Fibroblast of lung (primary cell): ENCODE measurements at regions not wholly inside any gene's neighbourhood (a gene's known extent, or its start where the extent isn't known, plus 50 kb on each side); places are given as distances from the start of the nearest gene placed in this dataset.

Experiments used
- DNase-seq, 2 donors: peaks; one replicate each; pipeline versions ENCODE4 v3.0.0 to v3.0.0-alpha.2; 2010; ENCODE audit warnings: low read depth in 2 of 2
- H2AFZ ChIP-seq: 2 replicates; pipeline ENCODE4 v1.5.1; 2012; ENCODE audit warnings: low read length, control low read depth, inconsistent platforms
- H3K27ac ChIP-seq: 2 replicates; pipeline ENCODE4 v1.5.1; 2011; ENCODE audit warnings: low read length, control low read depth; ENCODE audit not compliant: insufficient read depth
- H3K27me3 ChIP-seq: 2 replicates; pipeline ENCODE4 v1.5.1; 2011; ENCODE audit warnings: mild to moderate bottlenecking, low read length; ENCODE audit not compliant: control insufficient read depth, insufficient read depth
- H3K36me3 ChIP-seq: 2 replicates; pipeline ENCODE4 v1.5.1; 2011; ENCODE audit warnings: low read length; ENCODE audit not compliant: control insufficient read depth, insufficient read depth
- H3K4me1 ChIP-seq: 2 replicates; pipeline ENCODE4 v1.5.1; 2011; ENCODE audit warnings: low read length; ENCODE audit not compliant: control insufficient read depth, insufficient read depth; ENCODE audit errors: extremely low read depth
- H3K4me2 ChIP-seq: 2 replicates; pipeline ENCODE4 v1.5.1; 2011; ENCODE audit warnings: low read length, control low read depth; ENCODE audit not compliant: insufficient read depth; ENCODE audit errors: extremely low read depth
- H3K4me3 ChIP-seq, 4 experiments: fragments of 200-600 bp in 1 of 4; sonication (generic) in 1 of 4; replicated peaks in 1 of 4; 2 replicates each; pipeline ENCODE4 v1.5.1; 2011 to 2016; ENCODE audit warnings: low read length in 4 of 4, low read depth in 3 of 4, mild to moderate bottlenecking in 3 of 4, control low read depth in 2 of 4, inconsistent platforms in 1 of 4, mixed read lengths in 1 of 4; ENCODE audit not compliant: insufficient read depth in 1 of 4; ENCODE audit errors: control extremely low read depth in 1 of 4
- H3K79me2 ChIP-seq: 2 replicates; pipeline ENCODE4 v1.5.1; 2012; ENCODE audit warnings: mild to moderate bottlenecking, low read length, inconsistent platforms; ENCODE audit not compliant: control insufficient read depth, insufficient read depth
- H3K9ac ChIP-seq: 2 replicates; pipeline ENCODE4 v1.5.1; 2011; ENCODE audit warnings: mild to moderate bottlenecking, low read length, control low read depth; ENCODE audit not compliant: insufficient read depth
- H3K9me3 ChIP-seq: 2 replicates; pipeline ENCODE4 v1.5.1; 2012; ENCODE audit warnings: low read depth, low read length; ENCODE audit not compliant: control insufficient read depth, insufficient read depth
- H4K20me1 ChIP-seq: 2 replicates; pipeline ENCODE4 v1.5.1; 2011; ENCODE audit warnings: low read length; ENCODE audit not compliant: control insufficient read depth, insufficient read depth; ENCODE audit errors: extremely low read depth
- EZH2 ChIP-seq: IDR thresholded peaks from 2 replicates; pipeline ENCODE4 v1.5.1; 2012; ENCODE audit warnings: low read length, control low read depth, mild to moderate bottlenecking; ENCODE audit errors: missing control alignments
- TF ChIP-seq, protein P1 (sequence below), 2 donors: IDR thresholded peaks in 1 of 2; conservative IDR thresholded peaks in 1 of 2; 1 replicate in 1 of 2; 2 replicates in 1 of 2; pipeline ENCODE4 v1.5.1; 2011 to 2012; ENCODE audit warnings: low read length in 2 of 2, control low read depth in 1 of 2, inconsistent platforms in 1 of 2, low read depth in 1 of 2, mild to moderate bottlenecking in 1 of 2

DNA sequence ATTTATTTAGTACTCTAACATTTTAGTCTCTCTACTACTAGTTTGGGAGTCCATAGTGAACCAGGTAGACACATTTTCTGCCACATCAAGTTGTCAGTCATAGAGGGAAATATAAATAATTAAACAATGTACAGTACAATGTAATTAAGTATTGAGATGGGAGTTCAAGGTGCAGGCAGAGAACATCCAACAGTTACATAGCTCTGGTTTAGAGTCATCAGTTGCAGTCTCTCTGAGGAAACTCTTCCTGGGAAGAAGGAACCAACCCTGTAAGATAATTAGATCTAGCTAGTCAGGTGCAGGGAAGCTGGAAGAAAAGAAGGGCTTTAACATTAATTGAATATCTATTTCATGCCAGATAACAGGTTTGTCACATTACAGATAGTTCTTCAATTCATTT, 457.9 kb upstream of the DYNLRB2 start:
- no peak for DNase-seq
- Histone ChIP-seq H3K9me3 (no peaks in the 10 kb centered on the region), H3K27ac (no peak overlapping the region), H3K4me3 (no peak overlapping the region), H3K79me2 (no peaks in the 10 kb centered on the region), H3K9ac (no peak overlapping the region), H3K27me3 (no peaks in the 10 kb centered on the region), H3K36me3 (no peaks in the 10 kb centered on the region), H3K4me1 (no peaks in the 10 kb centered on the region), H2AFZ (no peak overlapping the region), H3K4me2 (no peak overlapping the region), H4K20me1 (no peaks in the 10 kb centered on the region)
- no peak for TF ChIP-seq EZH2
- TF ChIP-seq, protein P1, sequence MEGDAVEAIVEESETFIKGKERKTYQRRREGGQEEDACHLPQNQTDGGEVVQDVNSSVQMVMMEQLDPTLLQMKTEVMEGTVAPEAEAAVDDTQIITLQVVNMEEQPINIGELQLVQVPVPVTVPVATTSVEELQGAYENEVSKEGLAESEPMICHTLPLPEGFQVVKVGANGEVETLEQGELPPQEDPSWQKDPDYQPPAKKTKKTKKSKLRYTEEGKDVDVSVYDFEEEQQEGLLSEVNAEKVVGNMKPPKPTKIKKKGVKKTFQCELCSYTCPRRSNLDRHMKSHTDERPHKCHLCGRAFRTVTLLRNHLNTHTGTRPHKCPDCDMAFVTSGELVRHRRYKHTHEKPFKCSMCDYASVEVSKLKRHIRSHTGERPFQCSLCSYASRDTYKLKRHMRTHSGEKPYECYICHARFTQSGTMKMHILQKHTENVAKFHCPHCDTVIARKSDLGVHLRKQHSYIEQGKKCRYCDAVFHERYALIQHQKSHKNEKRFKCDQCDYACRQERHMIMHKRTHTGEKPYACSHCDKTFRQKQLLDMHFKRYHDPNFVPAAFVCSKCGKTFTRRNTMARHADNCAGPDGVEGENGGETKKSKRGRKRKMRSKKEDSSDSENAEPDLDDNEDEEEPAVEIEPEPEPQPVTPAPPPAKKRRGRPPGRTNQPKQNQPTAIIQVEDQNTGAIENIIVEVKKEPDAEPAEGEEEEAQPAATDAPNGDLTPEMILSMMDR (conservative IDR thresholded peaks at IDR 0.05 in 1 of 2, IDR thresholded peaks at IDR 0.05 in 1 of 2; ENCODE audit: low read depth in 1 of 2, low read length in 2 of 2), result no peak

DNA sequence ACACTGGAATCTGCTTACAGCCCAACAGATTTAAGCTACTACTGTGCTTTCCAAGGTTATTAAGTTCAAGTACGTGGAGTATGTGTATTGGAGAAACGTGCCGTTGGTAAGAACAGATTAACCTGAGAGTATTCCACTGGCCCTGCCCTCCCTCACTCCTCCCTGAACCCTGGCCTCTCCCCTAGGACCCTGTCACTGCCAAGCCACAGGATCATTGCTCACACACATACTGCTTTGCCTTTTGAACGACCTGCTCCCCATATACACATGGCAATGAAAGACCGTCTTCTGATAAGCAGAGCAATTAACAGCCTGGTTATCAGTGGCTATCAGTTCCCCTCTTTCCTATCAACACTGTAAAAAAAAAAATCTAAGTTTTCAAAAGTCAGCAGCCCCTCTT, 458.9 kb upstream of the DYNLRB2 start:
- Histone ChIP-seq H3K79me2 (no peaks in the 10 kb centered on the region), H3K27me3 (no peaks in the 10 kb centered on the region), H3K27ac (no peak overlapping the region), H3K4me3 (no peak overlapping the region), H3K9ac (no peak overlapping the region), H3K36me3 (no peaks in the 10 kb centered on the region), H4K20me1 (no peaks in the 10 kb centered on the region), H2AFZ (no peak overlapping the region), H3K4me2 (no peak overlapping the region), H3K9me3 (no peaks in the 10 kb centered on the region), H3K4me1 (no peaks in the 10 kb centered on the region)
- TF ChIP-seq, protein P1 (conservative IDR thresholded peaks at IDR 0.05 in 1 of 2, IDR thresholded peaks at IDR 0.05 in 1 of 2; ENCODE audit: low read depth in 1 of 2, low read length in 2 of 2), result no peak
- no peak for TF ChIP-seq EZH2
- DNase-seq, result no peak

DNA sequence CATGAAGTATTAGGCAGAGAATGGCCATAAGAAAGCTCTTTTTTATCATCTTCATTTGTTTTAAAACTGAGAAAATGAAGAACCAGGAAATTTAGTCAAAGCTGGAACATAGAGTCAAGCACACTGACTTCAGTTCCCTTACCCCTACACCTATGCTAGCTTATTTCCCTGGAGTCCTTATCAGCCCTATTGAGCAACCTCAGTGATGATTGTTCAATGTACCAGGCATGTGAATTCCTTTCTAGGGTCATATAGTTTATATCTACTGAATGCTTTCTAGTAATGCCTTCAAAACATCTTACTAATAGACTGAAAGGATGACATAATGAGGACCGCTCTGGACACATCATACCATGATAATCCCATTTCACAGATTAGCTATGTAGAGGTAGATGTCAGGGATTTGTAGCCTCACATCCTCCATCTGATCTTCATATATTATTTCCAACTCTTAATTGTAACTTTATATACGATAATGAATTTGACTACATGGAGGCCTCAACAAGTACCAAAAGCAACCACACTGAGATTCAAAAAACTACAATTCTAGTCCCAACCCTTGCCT, 460.4 kb upstream of the DYNLRB2 start:
- H3K27ac ChIP-seq, result no peak overlapping the region
- no peak for TF ChIP-seq EZH2
- TF ChIP-seq, protein P1 (conservative IDR thresholded peaks at IDR 0.05 in 1 of 2, IDR thresholded peaks at IDR 0.05 in 1 of 2; ENCODE audit: low read depth in 1 of 2, low read length in 2 of 2), result no peak
- no peak overlapping the region for H3K9ac ChIP-seq
- no peak overlapping the region for H3K4me2 ChIP-seq
- H3K9me3 ChIP-seq, result no peaks in the 10 kb centered on the region
- H4K20me1 ChIP-seq, result no peaks in the 10 kb centered on the region
- no peaks in the 10 kb centered on the region for H3K27me3 ChIP-seq
- no peaks in the 10 kb centered on the region for H3K79me2 ChIP-seq
- no peaks in the 10 kb centered on the region for H3K36me3 ChIP-seq
- H3K4me3 ChIP-seq, result no peak overlapping the region
- H3K4me1 ChIP-seq, result no peaks in the 10 kb centered on the region
- no peak overlapping the region for H2AFZ ChIP-seq
- DNase-seq, result no peak
